ENCODE measurements at regions not wholly inside any gene's neighbourhood (a gene's known extent, or its start where the extent isn't known, plus 50 kb on each side); places are given as distances from the start of the nearest gene placed in this dataset.

GRCh38 chr1:55588309-55588708 lies 373.1 kb upstream of the USP24 start:
- Mint-ChIP-seq H3K27ac (no peak overlapping the region), H3K27me3 (peaks cover 2% of the 10 kb centered on the region), H3K4me1 (no peaks in the 10 kb centered on the region), H3K36me3 (no peaks in the 10 kb centered on the region), H3K9me3 (ENCODE audit: low read depth) (no peaks in the 10 kb centered on the region), H3K4me3 (no peak overlapping the region)
- DNase-seq (no peak), ATAC-seq (no peak)
- CTCF ChIA-PET: no interaction called here

DNA sequence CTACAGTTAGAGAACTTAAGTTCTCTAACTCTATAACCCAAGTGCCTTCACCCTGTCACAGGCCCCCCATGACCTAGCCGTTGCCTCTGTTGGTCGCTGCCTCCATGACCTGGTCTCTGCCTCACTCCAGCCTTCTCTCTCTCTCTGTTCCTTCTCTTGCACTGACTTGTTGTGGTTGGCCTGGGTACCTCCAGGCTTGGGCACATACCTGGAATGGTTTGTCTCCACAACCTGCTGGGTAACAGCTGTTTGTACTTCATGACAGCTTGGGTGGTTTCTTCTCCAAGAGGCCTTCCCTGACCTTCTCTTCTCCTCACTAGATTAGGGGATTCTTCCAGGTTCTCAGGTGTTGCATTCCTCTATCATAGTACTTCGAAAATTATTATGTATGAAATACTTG lies 371.6 kb upstream of the USP24 start:
- no peaks in the 10 kb centered on the region for H3K4me1 Mint-ChIP-seq
- no peak for ATAC-seq

DNA sequence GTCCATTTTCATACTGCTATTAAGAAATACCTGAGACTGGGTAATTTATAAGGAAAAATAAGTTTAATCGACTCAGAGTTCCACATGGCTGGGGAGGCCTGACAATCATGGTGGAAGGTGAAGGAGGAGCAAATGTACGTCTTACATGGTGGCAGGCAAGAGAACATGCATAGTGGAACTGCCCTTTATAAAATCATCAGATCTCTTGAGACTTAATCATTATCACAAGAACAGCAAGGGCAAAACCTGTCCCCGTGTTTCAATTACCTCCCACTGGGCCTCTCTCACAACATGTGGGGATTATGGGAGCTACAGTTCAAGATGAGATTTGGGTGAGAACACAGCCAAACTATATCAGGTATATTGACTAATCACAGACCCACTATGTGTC lies 370.2 kb upstream of the USP24 start:
- no peaks in the 10 kb centered on the region for H3K9me3 Mint-ChIP-seq (ENCODE audit: low read depth)
- H3K27me3 Mint-ChIP-seq: peaks cover 2% of the 10 kb centered on the region
- no peak overlapping the region for H3K4me3 Mint-ChIP-seq
- no peaks in the 10 kb centered on the region for H3K4me1 Mint-ChIP-seq
- CTCF ChIA-PET: no interaction called here
- H3K27ac Mint-ChIP-seq: no peak overlapping the region
- DNase-seq: no peak
- no peaks in the 10 kb centered on the region for H3K36me3 Mint-ChIP-seq
- ATAC-seq: no peak

More for the DNA sequence above, 371.6 kb upstream of the USP24 start:
- CTCF ChIA-PET: no interaction called here
- Mint-ChIP-seq H3K9me3 (ENCODE audit: low read depth) (no peaks in the 10 kb centered on the region), H3K27me3 (peaks cover 2% of the 10 kb centered on the region), H3K27ac (no peak overlapping the region), H3K36me3 (no peaks in the 10 kb centered on the region), H3K4me3 (no peak overlapping the region)
- DNase-seq: no peak

GRCh38 chr1:55584526-55585401 lies 369.6 kb upstream of the USP24 start:
- CTCF ChIA-PET: no interaction called here
- Mint-ChIP-seq H3K4me1 (no peaks in the 10 kb centered on the region), H3K27me3 (peaks cover 2% of the 10 kb centered on the region), H3K9me3 (ENCODE audit: low read depth) (no peaks in the 10 kb centered on the region), H3K36me3 (no peaks in the 10 kb centered on the region), H3K4me3 (no peak overlapping the region), H3K27ac (no peak overlapping the region)
- ATAC-seq (no peak), DNase-seq (no peak)

DNA sequence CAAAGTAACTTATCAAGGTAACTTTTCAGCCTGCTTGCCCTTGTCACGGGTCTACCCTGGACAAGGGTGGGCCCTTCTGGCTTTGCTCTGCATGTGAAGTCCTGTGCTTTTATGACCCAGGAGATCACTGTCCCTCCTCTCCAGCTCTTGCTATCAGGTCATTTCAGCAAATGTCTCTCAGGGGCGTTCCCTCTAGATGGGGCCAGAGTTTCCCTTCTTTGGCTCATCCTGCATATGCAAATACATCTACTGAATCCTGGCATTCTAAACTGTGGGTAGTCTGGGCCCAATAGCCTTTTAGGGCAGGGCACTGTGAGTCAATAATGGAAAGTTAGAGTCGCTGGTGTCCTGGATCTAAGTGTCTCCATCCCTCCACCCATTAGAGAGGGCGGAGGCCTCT lies 366.9 kb upstream of the USP24 start:
- Mint-ChIP-seq H3K9me3 (ENCODE audit: low read depth) (no peaks in the 10 kb centered on the region), H3K4me1 (no peaks in the 10 kb centered on the region), H3K27ac (no peak overlapping the region), H3K36me3 (no peaks in the 10 kb centered on the region), H3K4me3 (no peak overlapping the region), H3K27me3 (peaks cover 3% of the 10 kb centered on the region)
- no peak for ATAC-seq
- CTCF ChIA-PET: no interaction called here
- DNase-seq: no peak

DNA sequence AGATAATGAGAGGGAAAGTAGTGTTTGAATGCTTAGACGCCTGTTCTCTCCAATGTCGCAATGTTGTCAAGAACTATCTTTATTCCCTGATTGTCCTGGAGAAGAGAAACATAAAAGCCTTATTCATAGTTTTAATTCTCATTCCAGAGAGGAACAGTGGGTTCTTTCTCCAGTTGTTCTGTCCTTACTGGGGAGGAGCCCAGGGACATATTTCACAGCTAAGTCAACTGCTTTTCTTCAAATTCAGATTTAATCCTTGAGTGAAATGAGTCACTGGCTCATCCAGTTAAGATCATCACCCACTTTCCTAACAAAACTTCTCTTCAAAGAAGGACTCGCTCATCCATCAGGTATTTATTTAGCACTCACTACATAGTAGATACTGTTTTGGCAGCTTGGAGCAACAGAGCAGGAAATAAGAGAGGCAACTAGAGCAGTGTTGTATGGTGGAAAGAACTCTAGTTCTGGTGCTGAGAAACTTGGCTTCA lies 365.7 kb upstream of the USP24 start:
- CTCF ChIA-PET: no interaction called here
- Mint-ChIP-seq H3K27ac (no peak overlapping the region), H3K4me3 (no peak overlapping the region), H3K4me1 (no peaks in the 10 kb centered on the region), H3K27me3 (peaks cover 2% of the 10 kb centered on the region), H3K36me3 (no peaks in the 10 kb centered on the region), H3K9me3 (ENCODE audit: low read depth) (no peaks in the 10 kb centered on the region)
- DNase-seq: no peak
- no peak for ATAC-seq

DNA sequence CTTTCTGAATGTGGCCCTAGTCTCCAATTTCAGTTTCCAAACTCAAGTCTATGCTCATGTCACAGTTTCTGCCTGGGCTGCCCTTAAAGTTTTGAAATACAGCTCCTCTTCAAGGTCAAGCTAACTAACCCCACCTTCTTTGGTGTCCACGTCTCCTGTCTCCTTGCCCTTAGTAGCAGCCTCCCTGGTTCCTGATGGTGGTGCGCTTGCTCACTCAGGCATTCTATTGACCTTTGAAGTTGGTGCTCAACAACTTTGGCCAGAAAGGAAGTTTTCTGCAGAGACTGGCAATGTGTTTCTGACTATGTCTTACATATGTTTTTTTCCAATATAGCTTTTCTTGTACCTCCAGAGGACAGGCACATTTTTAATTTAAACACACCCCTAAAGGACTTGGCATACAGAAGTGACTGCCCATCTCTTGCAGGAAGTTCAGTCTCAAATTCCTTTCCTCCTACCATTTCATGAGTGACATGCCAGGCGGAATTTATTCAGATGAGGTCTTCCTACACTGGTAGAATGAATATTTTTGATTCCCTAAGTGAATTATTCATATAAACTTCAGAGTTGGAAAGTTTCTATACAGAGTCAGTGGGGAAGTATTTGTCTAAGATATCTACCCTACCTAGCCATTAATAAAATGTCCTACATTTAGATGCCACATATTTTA lies 364.3 kb upstream of the USP24 start:
- DNase-seq: no peak
- no peaks in the 10 kb centered on the region for H3K36me3 Mint-ChIP-seq
- H3K4me3 Mint-ChIP-seq: no peak overlapping the region
- CTCF ChIA-PET: no interaction called here
- H3K27me3 Mint-ChIP-seq: peaks cover 2% of the 10 kb centered on the region
- H3K4me1 Mint-ChIP-seq: no peaks in the 10 kb centered on the region
- no peaks in the 10 kb centered on the region for H3K9me3 Mint-ChIP-seq (ENCODE audit: low read depth)
- ATAC-seq: no peak
- H3K27ac Mint-ChIP-seq: no peak overlapping the region

DNA sequence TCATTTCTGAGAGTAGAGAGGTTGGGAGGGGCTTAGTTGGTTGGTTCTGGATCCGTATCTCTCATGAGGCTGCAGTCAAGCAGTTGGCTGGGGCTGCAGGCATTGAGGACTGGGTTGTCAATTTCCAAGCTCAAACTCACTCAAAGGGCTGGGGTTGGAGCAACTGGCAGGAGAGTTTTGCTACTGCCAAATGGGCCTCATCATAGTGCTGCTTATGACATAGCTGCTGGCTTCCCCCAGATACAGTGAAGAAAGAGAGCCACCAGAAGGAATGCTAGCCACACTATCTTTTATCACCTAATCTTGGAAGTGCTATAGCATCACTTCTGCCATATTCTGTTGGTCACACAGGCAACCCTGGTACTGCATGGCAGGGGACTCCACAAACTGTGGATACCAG lies 363.5 kb upstream of the USP24 start:
- CTCF ChIA-PET: no interaction called here

GRCh38 chr1:55575571-55576279 lies 360.6 kb upstream of the USP24 start:
- CTCF ChIA-PET: no interaction called here

More for the DNA sequence above, 363.5 kb upstream of the USP24 start:
- no peak overlapping the region for H3K4me3 Mint-ChIP-seq
- no peak for ATAC-seq
- no peaks in the 10 kb centered on the region for H3K36me3 Mint-ChIP-seq
- H3K9me3 Mint-ChIP-seq (ENCODE audit: low read depth): no peaks in the 10 kb centered on the region
- H3K4me1 Mint-ChIP-seq: no peaks in the 10 kb centered on the region
- peaks cover 2% of the 10 kb centered on the region for H3K27me3 Mint-ChIP-seq
- no peak overlapping the region for H3K27ac Mint-ChIP-seq
- no peak for DNase-seq

DNA sequence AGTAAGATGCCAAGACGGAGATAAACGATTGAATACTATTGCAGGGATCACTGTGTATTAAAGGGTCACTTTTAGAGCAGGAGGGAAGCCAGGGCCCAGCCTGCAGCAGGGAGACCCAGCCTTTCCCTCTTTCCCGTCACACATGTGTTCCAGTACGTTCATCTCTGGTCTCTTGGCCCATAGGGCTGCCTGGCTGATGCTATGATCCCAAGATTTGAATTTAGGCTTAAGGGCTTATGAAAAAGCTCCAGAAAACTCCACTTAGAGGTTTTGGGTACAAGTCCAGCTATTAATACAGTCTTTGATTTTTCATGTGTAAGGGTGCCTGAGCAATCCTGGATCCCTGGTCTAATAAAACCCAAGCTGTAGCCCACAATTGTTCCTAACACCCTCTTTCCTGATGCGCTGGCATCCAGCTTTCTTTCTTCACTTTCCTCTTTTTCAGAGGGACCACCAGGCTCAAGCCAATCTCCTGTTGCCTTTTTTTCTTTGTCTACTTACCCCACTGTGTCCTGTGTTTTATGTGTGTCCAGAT lies 359.6 kb upstream of the USP24 start:
- Mint-ChIP-seq H3K27ac (no peak overlapping the region), H3K36me3 (no peaks in the 10 kb centered on the region), H3K4me1 (no peaks in the 10 kb centered on the region), H3K27me3 (peaks cover 2% of the 10 kb centered on the region), H3K9me3 (ENCODE audit: low read depth) (no peaks in the 10 kb centered on the region), H3K4me3 (no peak overlapping the region)
- ATAC-seq (no peak), DNase-seq (no peak)
- CTCF ChIA-PET: no interaction called here

More at GRCh38 chr1:55575571-55576279, 360.6 kb upstream of the USP24 start:
- no peaks in the 10 kb centered on the region for H3K4me1 Mint-ChIP-seq
- ATAC-seq (no peak), DNase-seq (no peak)
- peaks cover 2% of the 10 kb centered on the region for H3K27me3 Mint-ChIP-seq
- no peaks in the 10 kb centered on the region for H3K9me3 Mint-ChIP-seq (ENCODE audit: low read depth)
- no peaks in the 10 kb centered on the region for H3K36me3 Mint-ChIP-seq
- H3K27ac Mint-ChIP-seq: no peak overlapping the region
- H3K4me3 Mint-ChIP-seq: no peak overlapping the region

GRCh38 chr1:55572878-55573734 lies 357.9 kb upstream of the USP24 start:
- no peaks in the 10 kb centered on the region for H3K4me1 Mint-ChIP-seq
- no peaks in the 10 kb centered on the region for H3K27me3 Mint-ChIP-seq
- DNase-seq (no peak), ATAC-seq (no peak)
- H3K9me3 Mint-ChIP-seq (ENCODE audit: low read depth): peaks cover 3% of the 10 kb centered on the region
- CTCF ChIA-PET: no interaction called here
- no peak overlapping the region for H3K27ac Mint-ChIP-seq
- H3K36me3 Mint-ChIP-seq: no peaks in the 10 kb centered on the region
- no peak overlapping the region for H3K4me3 Mint-ChIP-seq

DNA sequence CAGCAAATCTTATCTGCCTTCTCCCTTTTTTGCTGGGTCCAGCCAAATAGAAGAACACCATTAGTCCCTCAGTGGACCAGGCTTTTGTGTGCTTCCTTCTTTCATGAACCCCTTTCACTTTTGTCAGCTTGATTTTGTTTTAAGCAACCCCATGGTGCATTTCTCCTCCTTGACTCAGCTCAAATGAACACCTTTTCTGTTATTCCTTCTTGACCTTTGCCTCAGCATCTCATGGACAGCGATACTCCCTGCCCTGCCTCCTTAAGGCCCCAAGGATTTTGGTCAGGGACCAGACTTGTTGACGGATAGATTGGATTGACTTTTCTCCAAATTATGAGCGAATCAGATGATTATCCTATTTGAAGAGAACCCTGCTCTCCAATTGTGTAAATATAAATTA lies 356.6 kb upstream of the USP24 start:
- no peaks in the 10 kb centered on the region for H3K4me1 Mint-ChIP-seq
- CTCF ChIA-PET: no interaction called here
- H3K4me3 Mint-ChIP-seq: no peak overlapping the region
- H3K9me3 Mint-ChIP-seq (ENCODE audit: low read depth): peaks cover 3% of the 10 kb centered on the region
- ATAC-seq: no peak
- no peaks in the 10 kb centered on the region for H3K27me3 Mint-ChIP-seq
- DNase-seq: no peak
- H3K27ac Mint-ChIP-seq: no peak overlapping the region
- H3K36me3 Mint-ChIP-seq: no peaks in the 10 kb centered on the region

DNA sequence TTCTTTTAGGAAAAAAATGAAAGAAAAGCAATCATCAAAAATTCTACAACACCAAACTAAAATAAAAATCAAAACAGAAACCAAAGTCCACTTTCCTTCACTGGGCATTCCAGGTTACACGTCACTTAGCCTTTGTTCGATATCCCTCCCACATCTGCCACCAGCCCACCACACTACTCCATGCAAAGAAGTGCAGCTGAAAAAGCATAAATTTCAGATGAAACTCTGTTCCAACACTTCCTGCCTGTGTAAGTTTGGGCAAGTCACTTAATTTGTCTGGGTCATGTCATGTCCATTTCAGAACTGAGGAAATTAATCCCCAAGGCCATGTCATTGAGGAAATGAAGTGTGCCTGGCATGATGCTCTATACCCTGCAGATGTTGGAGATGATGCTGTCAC lies 354.3 kb upstream of the USP24 start:
- Mint-ChIP-seq H3K9me3 (ENCODE audit: low read depth) (peaks cover 3% of the 10 kb centered on the region), H3K36me3 (no peaks in the 10 kb centered on the region), H3K4me3 (no peak overlapping the region), H3K4me1 (no peaks in the 10 kb centered on the region), H3K27me3 (no peaks in the 10 kb centered on the region), H3K27ac (no peak overlapping the region)
- ATAC-seq: no peak
- CTCF ChIA-PET: no interaction called here
- no peak for DNase-seq

Measured in activated CD8-positive, alpha-beta memory T cell treated with anti-CD3 and anti-CD28 coated beads, Interleukin-2, amount 10 ng/mL, durations not matched to agents 7 days and 5 days (primary cell).